ENCODE measurements at regions not wholly inside any gene's neighbourhood (a gene's known extent, or its start where the extent isn't known, plus 50 kb on each side); places are given as distances from the start of the nearest gene placed in this dataset.
A peak's percentile ranks its signal among the peaks of the same experiment; 100 is the strongest.

DNA sequence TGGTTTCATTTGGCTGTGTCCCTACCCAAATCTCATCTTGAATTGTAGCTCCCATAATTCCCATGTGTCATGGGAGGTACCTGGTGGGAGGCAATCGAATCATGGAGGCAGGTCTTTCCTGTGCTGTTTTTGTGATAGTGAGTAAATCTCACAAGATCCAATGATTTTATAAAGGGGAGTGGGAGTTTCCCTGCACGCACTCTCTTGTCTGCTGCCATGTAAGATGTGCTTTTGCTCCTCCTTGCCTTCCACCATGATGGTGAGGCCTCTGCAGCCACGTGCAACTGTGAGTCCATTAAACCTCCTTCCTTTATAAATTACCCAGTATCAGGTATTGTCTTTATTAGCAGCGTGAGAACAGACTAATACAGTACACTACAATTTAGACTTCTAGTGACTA is 67.5 kb upstream of the LINC01488 start:
- ATAC-seq, result no peak
- no peak for DNase-seq

GRCh38 chr11:69414773-69415187 is 66.7 kb upstream of the LINC01488 start:
- DNase-seq, result no peak
- ATAC-seq, result no peak

DNA sequence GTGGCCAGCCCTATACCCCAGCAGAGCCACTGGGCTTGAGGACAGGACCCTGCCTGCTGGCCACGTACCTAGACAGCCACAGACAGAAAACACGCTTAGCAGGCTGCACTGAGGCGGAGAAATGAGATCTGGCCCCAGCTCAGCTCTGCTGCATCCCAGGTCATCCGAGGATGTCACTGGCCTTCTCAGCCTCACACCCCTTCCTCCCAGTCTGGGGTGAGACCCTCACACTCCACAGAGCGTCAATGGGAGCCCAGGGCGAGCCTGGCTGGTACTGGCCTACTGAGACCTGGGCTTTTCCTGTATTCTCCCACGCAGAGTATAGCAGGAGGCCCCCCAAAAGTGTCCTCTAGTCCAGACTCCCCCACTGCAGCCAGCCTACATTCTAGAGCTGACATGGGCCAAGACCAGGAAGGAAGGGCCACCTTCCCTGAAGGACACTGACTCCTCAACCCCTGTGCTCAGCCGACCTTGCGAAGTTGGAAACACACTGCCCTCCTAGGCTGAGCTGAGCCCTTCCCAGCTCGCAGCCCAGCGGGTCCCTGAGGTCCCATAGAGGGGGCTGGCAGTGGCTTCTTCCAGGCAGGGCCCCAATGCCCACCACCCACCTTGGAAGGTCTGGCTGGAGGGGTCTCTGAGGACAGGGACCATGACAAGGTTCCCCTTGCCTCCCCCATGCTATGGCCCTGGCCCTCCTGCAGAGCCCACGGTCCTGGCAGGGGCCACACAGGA is 65.9 kb upstream of the LINC01488 start:
- no peak for ATAC-seq
- DNase-seq, result no peak

- no peak for DNase-seq
- ATAC-seq, result no peak
Measured at GRCh38 chr11:69416143-69416515, 65.3 kb upstream of the LINC01488 start.

- DNase-seq, result no peak
- ATAC-seq, result no peak
Measured at GRCh38 chr11:69416762-69417698, 64.4 kb upstream of the LINC01488 start.

DNA sequence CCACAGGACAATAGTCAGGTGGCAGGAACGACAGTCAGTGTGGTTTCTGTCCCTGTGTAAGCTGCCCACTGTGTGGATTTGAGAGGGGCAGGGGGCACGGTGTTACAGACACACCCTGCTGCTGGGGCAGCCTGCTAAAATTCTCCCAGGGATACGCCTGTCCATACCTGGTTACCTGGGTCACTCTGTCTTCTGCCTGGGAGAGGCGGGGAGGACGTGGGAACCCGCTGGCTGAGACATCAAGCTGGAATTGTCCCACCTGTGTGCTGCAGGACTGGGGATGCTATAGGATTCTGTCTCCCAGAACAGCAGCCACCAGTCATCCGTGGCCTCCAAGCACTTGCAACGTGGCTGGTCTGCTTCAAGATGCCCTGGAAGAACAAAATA is 63.8 kb upstream of the LINC01488 start:
- no peak for ATAC-seq
- no peak for DNase-seq

- no peak for ATAC-seq
- DNase-seq, result no peak
Measured at GRCh38 chr11:69418576-69419296, 62.7 kb upstream of the LINC01488 start.

- no peak for DNase-seq
- no peak for ATAC-seq
Measured at GRCh38 chr11:69419662-69420395, 61.6 kb upstream of the LINC01488 start.

- DNase-seq, result no peak
- ATAC-seq, result no peak
Measured at GRCh38 chr11:69422645-69423044, 58.8 kb upstream of the LINC01488 start.

GRCh38 chr11:69423181-69423580 is 58.3 kb upstream of the LINC01488 start:
- ATAC-seq, result no peak

DNA sequence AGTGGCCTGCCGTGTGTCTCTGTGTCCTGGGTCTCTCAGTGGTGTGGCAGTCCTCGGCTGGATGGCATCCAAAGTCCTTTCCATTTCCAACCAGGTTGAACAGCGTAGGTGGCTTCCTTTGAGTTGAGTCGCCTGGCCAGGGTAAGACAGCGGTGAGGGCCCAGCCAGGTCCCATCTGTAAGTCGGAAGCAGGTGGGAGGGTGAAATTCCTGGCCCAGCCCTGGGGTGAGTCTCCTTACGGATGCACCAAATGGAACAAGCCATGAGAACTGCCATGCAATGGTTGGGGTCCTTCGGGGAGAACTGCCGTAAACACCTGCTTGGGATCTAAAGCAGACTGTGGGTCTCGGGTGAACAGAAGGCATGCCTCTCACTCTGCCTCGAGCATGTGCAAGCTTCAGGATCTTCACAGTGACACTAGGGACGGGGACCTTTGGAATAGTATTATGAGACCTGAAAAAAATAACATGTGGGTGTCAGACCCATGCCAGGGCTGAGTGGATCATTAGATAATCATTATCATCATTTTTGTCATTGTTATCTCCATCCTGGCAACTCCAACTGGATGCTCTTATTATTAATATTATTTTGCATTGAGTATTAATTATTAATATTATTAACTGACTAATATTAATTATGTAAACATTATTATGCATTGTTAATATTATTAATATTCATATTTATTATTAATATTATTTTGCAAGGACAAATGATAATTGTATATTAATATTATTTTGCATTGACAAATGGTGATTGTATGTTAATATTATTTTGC is 57.7 kb upstream of the LINC01488 start:
- DNase-seq (no peak), ATAC-seq (no peak)

More at GRCh38 chr11:69423181-69423580, 58.3 kb upstream of the LINC01488 start:
- no peak for DNase-seq

- DNase-seq (no peak), ATAC-seq (no peak)
Measured at GRCh38 chr11:69424748-69425147, 56.7 kb upstream of the LINC01488 start.

DNA sequence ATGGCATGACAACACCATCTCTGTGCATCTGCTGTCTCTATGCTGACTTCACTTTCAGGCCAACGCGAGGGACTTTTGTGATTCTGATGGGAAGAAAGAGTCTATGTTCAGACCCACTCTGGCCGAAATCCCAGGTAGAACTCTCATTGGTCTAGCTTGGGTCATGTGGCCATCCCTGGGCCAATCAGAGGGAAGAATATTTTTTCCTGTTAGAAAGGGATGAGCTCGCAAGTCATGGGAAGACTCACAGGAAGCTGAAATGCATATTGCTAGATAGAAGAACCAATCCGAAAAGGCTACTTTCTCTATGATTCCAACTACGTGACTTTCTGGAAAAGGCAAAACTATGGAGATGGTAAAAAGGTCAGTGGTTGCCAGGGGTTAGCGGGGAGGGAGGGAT is 56.0 kb upstream of the LINC01488 start:
- no peak for ATAC-seq
- no peak for DNase-seq

DNA sequence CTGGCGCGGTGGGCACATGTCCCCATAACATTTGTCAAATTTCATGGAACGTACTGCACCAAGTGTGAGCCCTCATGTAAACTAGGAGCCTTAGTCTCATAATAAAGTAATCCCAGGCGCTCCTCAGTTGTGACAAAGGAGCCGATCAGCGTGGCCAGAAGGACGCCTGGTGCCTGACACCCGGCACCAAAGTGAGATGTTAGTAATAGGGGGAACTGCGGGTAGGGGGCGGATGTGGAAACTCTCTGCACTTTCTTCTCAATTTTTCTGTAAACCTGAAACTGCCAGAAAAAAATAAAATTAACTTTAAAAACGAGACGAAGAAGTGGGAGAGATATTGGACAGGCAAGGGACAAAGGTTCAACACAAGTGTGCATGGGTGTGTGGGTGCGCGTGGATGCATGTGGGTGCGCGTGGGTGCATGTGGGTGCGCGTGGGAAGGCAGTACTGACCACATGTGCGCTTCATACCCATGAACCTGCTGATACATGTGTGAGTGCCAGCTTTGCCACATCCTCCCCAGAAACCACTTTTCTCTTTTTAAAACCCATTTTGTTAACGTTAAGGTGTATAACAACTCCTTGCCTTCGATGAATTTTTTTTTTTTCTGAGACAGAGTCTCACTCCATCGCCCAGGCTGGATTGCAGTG is 55.4 kb upstream of the LINC01488 start:
- ATAC-seq, result peak; percentile 64
- peak; percentile 47 for DNase-seq

GRCh38 chr11:69427337-69427736 is 54.1 kb upstream of the LINC01488 start:
- no peak for DNase-seq
- no peak for ATAC-seq

DNA sequence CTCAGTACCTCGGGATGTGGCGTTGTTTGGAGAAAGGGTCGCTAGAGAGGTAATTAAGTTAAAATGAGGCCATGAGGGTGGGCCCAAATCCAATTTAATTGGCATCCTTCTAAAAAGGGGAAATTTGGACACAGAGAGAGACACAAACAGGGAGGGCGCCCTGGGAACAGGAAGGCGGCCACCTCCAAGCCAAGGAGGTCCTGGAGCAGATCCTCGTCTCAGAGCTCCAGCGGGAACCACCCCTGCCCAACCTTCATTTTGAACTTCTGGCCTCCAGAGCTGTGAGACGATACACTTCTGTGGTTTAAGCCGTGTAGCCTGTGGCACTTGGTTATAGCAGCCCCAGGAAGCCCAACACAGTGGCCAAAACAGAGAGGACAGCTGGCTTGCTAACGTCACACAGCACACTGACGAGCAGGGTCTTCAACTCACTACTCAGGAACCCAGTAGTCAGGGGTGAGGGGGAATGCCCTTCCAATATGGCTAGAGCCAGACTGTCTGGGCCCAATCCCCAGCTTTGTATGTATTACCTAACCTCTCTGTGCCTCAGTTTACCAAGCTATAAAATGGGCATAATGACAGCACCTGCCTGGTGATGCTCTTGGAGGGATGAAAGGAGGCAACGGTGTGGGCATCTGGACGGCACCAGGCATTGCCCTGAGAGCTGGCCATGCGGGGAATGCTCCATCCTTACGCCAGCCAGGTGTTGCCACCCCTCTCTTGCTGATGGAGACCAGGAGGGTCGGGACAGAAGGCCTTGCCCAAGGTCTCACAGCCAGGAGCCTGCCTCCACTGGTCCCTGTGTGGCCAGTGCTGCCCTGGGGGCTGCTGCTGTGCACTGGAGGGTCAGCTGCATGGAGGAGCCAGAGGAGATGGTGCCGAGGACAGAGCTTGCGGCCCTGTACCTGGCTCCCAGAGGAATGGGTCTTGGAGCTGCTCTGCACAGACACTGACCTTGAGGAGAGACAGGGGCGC is 53.3 kb upstream of the LINC01488 start:
- ATAC-seq (no peak), DNase-seq (no peak)

DNA sequence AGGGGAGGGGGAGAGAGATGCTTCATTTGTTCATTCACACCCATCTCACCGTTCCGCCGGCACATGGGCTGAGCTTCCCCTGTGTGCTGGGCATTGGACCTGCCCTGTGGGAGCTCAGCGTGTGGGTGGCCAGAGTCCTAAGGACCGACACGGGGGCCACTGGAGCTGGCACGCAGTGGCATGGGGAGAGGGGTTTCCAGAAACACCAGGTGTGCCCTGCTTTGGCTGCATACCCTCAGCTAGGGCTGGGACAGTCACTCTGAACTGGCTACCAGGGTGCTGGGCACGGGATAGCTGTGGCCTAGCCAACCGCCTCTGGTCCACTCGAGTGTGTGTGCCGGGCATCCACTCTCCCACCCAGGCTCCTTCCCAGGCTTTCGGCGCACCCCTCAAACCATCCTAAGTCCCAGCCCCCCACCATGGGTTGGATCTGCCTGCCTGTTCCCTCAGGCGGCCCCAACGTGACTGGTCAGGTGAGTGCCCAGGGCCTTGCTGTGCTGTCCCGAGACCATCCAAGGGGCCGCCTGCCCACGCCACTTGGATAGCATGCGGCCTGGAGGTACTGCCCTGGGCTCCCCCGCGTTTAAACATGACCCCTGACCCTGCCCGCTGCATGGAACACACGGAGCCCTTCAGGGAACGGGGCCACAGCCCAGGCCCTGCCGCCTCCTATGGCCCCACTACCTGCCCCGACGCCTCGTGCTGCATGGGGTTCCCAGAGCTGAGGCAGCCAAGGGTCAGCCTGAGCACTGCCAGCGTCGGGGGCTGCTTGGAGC is 51.6 kb upstream of the LINC01488 start:
- DNase-seq, result no peak
- ATAC-seq, result no peak

DNA sequence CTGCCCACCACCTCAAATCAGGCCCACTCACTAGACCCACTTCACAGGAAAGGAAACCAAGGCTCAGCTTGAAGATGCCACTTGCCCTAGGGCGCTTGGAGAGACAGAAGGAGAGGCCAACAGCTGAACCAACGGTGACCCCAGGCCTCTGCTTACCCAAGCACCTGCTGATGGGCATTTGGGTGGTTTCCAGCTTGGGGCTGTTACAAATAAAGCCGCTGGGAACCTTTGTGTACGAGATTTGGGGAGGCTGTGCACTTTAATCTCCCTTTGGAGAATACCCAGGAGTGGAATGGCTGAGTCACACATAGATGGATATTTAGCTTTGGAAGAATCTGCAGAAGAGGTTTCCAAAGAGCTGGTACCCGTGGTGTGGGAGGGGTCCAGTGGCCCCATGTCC is 50.9 kb upstream of the LINC01488 start:
- ATAC-seq, result no peak
- DNase-seq, result no peak

- no peak for ATAC-seq
- DNase-seq, result no peak
Measured at GRCh38 chr11:69431136-69431535, 50.3 kb upstream of the LINC01488 start.

All from stimulated activated naive CD8-positive, alpha-beta T cell treated with anti-CD3 and anti-CD28 coated beads, Interleukin-15, Interleukin-2, amounts not matched to agents 100 U/mL and 50 U/mL, for 24 hours (primary cell).